ENCODE measurements at regions not wholly inside any gene's neighbourhood (a gene's known extent, or its start where the extent isn't known, plus 50 kb on each side); places are given as distances from the start of the nearest gene placed in this dataset.

- DNase-seq (ENCODE audit: low read depth) = no peak
- H3K4me3 ChIP-seq (ENCODE audit: low read length) = no peak overlapping the region
- TF ChIP-seq, protein P1, sequence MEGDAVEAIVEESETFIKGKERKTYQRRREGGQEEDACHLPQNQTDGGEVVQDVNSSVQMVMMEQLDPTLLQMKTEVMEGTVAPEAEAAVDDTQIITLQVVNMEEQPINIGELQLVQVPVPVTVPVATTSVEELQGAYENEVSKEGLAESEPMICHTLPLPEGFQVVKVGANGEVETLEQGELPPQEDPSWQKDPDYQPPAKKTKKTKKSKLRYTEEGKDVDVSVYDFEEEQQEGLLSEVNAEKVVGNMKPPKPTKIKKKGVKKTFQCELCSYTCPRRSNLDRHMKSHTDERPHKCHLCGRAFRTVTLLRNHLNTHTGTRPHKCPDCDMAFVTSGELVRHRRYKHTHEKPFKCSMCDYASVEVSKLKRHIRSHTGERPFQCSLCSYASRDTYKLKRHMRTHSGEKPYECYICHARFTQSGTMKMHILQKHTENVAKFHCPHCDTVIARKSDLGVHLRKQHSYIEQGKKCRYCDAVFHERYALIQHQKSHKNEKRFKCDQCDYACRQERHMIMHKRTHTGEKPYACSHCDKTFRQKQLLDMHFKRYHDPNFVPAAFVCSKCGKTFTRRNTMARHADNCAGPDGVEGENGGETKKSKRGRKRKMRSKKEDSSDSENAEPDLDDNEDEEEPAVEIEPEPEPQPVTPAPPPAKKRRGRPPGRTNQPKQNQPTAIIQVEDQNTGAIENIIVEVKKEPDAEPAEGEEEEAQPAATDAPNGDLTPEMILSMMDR (conservative IDR thresholded peaks at IDR 0.05; ENCODE audit: low read length) = no peak
These were observed 218.2 kb upstream of the ADAMTS9 start for GRCh38 chr3:64905906-64906410.

DNA sequence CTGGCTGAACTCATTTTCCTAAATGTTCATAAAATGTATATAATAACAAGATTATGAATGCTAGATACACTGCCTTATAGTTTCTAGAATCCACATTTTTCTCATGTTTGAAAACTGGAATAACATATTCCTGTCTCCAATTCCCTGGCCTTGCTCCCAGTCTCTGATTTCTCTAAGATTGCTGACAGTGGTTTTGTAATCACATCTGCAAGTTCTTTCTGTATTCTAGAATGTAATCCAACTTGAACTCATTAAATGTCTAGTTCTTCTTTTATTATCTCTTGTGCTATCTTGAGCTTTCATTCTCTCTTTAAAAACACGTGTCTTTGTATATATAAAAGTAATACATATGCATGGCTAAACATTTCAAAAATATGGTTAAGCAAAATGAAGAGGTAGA is 215.2 kb upstream of the ADAMTS9 start:
- DNase-seq (ENCODE audit: low read depth) = peak; percentile 24
- TF ChIP-seq, protein P1 (conservative IDR thresholded peaks at IDR 0.05; ENCODE audit: low read length) = no peak
- H3K4me3 ChIP-seq (ENCODE audit: low read length) = no peak overlapping the region

GRCh38 chr3:64901986-64902516 is 214.3 kb upstream of the ADAMTS9 start:
- TF ChIP-seq, protein P1 (conservative IDR thresholded peaks at IDR 0.05; ENCODE audit: low read length) = no peak
- no peak overlapping the region for H3K4me3 ChIP-seq (ENCODE audit: low read length)
- no peak for DNase-seq (ENCODE audit: low read depth)

DNA sequence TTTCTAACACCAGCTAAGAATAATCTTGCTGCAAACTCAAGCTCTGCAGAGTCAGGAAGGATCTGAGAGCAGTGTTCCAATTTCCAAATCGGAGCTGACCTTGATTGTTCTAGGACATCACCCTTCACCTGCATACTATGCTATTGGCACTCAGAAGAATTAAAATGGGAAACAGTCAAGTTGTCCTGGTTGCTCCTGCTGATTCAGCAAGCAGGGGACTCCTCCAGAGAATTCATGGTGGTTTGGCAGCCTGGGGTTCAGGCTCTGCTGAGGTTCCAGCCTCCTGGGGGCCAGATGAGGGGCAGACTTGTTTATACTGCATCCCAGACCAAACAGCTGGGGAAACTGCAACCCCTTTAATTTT is 213.7 kb upstream of the ADAMTS9 start:
- H3K4me3 ChIP-seq (ENCODE audit: low read length) = no peak overlapping the region

GRCh38 chr3:64900617-64901521 is 213.1 kb upstream of the ADAMTS9 start:
- DNase-seq (ENCODE audit: low read depth) = peak; percentile 36
- TF ChIP-seq, protein P1 (conservative IDR thresholded peaks at IDR 0.05; ENCODE audit: low read length) = no peak
- no peak overlapping the region for H3K4me3 ChIP-seq (ENCODE audit: low read length)

More for the DNA sequence above, 213.7 kb upstream of the ADAMTS9 start:
- TF ChIP-seq, protein P1 (conservative IDR thresholded peaks at IDR 0.05; ENCODE audit: low read length) = no peak
- peak; percentile 3 for DNase-seq (ENCODE audit: low read depth)

DNA sequence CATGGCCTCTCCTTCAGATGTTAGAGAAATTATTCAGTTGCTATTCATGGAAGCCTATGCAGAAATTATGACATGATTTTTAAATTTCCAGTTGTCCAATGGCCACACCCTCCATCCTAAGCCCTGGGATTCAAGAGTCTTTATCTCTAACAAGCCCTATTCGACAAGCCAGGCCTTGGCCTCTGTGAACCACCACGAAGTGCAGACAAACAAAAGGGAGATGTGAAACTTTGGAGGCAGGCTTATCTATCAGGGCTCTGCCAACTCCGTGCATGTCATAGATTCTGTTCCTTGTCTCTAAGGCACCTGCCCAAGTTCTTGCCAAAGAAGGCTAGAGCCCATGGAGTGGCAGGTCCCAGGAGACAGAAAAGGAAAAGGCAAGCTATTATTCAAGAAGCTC is 212.4 kb upstream of the ADAMTS9 start:
- TF ChIP-seq, protein P1 (conservative IDR thresholded peaks at IDR 0.05; ENCODE audit: low read length) = no peak
- H3K4me3 ChIP-seq (ENCODE audit: low read length) = no peak overlapping the region
- no peak for DNase-seq (ENCODE audit: low read depth)

GRCh38 chr3:64898941-64899340 is 211.1 kb upstream of the ADAMTS9 start:
- DNase-seq (ENCODE audit: low read depth) = no peak
- TF ChIP-seq, protein P1 (conservative IDR thresholded peaks at IDR 0.05; ENCODE audit: low read length) = no peak
- no peak overlapping the region for H3K4me3 ChIP-seq (ENCODE audit: low read length)

Measured in AG10803 (cell line).